Eye (tissue), 1 donor: ENCODE measurements at regions not wholly inside any gene's neighbourhood (a gene's known extent, or its start where the extent isn't known, plus 50 kb on each side); places are given as distances from the start of the nearest gene placed in this dataset.
"Not testable (repeated sequence)": the region's sequence is repeated elsewhere in the genome, so short reads cannot be mapped to it uniquely, and the experiment has no call there.

Experiments
- DNase-seq: peaks from one replicate; pipeline ENCODE4 v3.0.0-alpha.2; 2015

GRCh38 chr1:147061880-147062279 is 110.4 kb downstream of the PRKAB2 start:
- not testable (repeated sequence) for DNase-seq

DNA sequence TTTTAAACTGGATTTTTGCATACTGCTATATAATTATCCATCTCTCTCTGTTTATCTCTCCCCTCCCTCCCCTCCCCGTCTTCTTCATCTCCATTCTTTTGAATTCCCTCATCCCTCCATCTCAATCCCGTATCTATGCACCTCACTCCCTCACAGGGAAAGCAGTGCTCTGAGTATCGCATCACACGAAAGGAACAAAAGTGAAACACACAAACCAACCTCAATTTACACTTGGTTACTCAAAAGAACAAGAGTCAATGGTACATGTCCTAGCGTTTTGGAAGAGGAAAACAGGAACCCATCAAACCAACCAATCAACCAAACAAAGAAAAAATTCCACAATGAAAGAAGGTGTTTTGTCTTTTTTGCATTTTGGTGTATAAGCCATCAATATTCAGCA is 115.1 kb downstream of the NBPF12 start:
- no peak for DNase-seq

GRCh38 chr1:147052677-147053076 is 114.6 kb downstream of the NBPF12 start:
- no peak for DNase-seq

DNA sequence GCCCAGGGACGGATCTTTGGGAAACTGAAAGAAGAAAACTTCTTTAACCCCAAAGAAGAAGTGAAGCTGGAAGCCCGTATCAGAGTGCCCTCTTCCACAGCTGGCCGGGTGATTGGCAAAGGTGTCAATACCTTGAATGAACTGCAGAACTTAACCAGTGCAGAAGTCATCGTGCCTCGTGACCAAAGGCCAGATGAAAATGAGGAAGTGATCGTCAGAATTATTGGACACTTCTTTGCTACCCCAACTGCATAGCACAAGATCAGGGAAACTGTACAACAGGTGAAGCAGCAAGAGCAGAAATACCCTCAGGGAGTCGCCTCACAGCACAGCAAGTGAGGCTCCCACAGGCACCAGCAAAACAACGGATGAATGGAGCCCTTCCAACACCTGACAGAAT is 114.0 kb downstream of the NBPF12 start:
- no peak for DNase-seq

DNA sequence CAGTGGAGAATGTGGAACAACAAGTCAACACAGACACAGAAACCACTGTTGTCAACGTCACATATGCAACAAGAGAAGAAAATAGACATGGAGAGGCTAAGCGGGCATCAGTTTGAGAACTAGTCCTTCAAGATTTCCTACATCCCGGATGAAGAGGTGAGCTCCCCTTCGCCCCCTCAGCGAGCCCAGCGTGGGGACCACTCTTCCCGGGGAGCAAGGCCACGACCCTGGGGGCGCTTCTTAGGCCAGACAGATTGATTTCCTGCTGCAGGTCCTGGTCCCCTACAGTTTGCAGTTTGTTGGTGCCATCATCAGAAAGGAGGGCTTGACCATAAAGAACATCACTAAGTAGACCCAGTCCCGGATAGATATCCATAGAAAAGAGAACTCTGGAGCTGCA is 113.0 kb downstream of the NBPF12 start:
- no peak for DNase-seq

- no peak for DNase-seq
These were observed 112.5 kb downstream of the NBPF12 start for GRCh38 chr1:147050654-147051053.

- DNase-seq: not testable (repeated sequence)
These were observed 108.8 kb downstream of the NBPF12 start for GRCh38 chr1:147046863-147047394.

- no peak for DNase-seq
These were observed 108.2 kb downstream of the NBPF12 start for GRCh38 chr1:147046189-147046862.
